Lung (tissue), 11 donors: ENCODE measurements at regions not wholly inside any gene's neighbourhood (a gene's known extent, or its start where the extent isn't known, plus 50 kb on each side); places are given as distances from the start of the nearest gene placed in this dataset.

Source experiments
- ATAC-seq: fragments of 200-7000 bp; cut with Tn5 transposase; one replicate; pipeline ENCODE4 v1.9.1; 2020; ENCODE audit warnings: moderate number of reproducible peaks; ENCODE audit not compliant: insufficient read depth, low FRiP score
- DNase-seq, 3 donors: peaks; one replicate each; pipeline ENCODE4 v3.0.0-alpha.2; 2013 to 2017
- H3K27ac ChIP-seq, 2 donors: one replicate each; pipeline ENCODE4 v1.5.1; 2013; ENCODE audit warnings: mild to moderate bottlenecking in 2 of 2, moderate library complexity in 2 of 2, control low read depth in 1 of 2, inconsistent platforms in 1 of 2, low read depth in 1 of 2, low read length in 1 of 2
- H3K27me3 ChIP-seq, 3 donors: one replicate each; pipeline ENCODE4 v1.5.1; 2013; ENCODE audit warnings: low read length in 2 of 3; ENCODE audit not compliant: control insufficient read depth in 3 of 3, insufficient read depth in 3 of 3
- H3K36me3 ChIP-seq, 4 donors: one replicate each; pipeline ENCODE4 v1.5.1; 2013; ENCODE audit warnings: low read length in 4 of 4, mild to moderate bottlenecking in 1 of 4, moderate library complexity in 1 of 4; ENCODE audit not compliant: control insufficient read depth in 4 of 4, insufficient read depth in 4 of 4
- H3K4me1 ChIP-seq, 5 donors: one replicate each; pipeline ENCODE4 v1.5.1; 2013; ENCODE audit warnings: low read length in 5 of 5, mild to moderate bottlenecking in 2 of 5, moderate library complexity in 1 of 5; ENCODE audit not compliant: control insufficient read depth in 5 of 5, insufficient read depth in 5 of 5
- H3K4me3 ChIP-seq: one replicate; pipeline ENCODE4 v1.5.1; 2013; ENCODE audit warnings: mild to moderate bottlenecking, control low read depth, moderate library complexity
- H3K9ac ChIP-seq, 2 donors: one replicate each; pipeline ENCODE4 v1.5.1; 2013; ENCODE audit warnings: low read length in 2 of 2, control low read depth in 1 of 2; ENCODE audit not compliant: insufficient read depth in 1 of 2
- H3K9me3 ChIP-seq, 4 donors: one replicate each; pipeline ENCODE4 v1.5.1; 2013; ENCODE audit warnings: low read length in 3 of 4, mild to moderate bottlenecking in 1 of 4, moderate library complexity in 1 of 4; ENCODE audit not compliant: control insufficient read depth in 4 of 4, insufficient read depth in 3 of 4
- CTCF ChIP-seq: IDR thresholded peaks from 2 replicates; pipeline ENCODE4 v1.5.1; 2012; ENCODE audit warnings: mild to moderate bottlenecking; ENCODE audit errors: control extremely low read depth, extremely low read depth
- WGBS, 2 donors: extraction: QIAGEN DNeasy Blood & Tissue Kit; methylation state at CpG; one replicate each; pipeline ENCODE4 v1.1.7; 2013; 5-methylcytosine and 5-hydroxymethylcytosine counted together
- donor health status: control.
- donor health status: control.
- donor health status: Bipolar disorder and iron deficiency.
- donor health status: healthy.
- donor health status: DM: yes; HTN: yes; CAD: no.

DNA sequence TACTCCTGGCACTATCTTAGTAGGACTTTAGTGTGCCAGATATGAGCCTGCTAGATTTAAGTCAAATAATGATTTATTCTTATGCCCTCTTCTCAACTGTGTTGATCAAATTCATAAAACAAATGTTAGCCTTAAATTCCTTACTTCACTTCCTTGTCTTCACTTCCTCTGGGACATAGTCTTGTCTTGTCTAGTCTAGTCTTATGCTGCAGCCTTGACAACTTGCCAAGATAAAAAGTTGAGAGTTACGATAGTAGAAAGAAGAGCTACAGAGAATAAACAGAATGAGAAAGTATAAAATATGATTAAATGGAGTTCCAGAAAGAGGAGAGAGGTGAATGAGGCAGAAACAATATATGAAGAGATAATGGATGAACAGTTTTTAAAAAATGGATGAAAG is 378.1 kb downstream of the DAD1 start:
- TF ChIP-seq CTCF: no peak
- no peak overlapping the region for H3K4me3 ChIP-seq
- no peak overlapping the region for H3K9ac ChIP-seq
- no peaks in the 10 kb centered on the region for H3K36me3 ChIP-seq
- no peaks in the 10 kb centered on the region for H3K27me3 ChIP-seq
- DNase-seq (no peak), ATAC-seq (no peak)
- H3K4me1 ChIP-seq: no peaks in the 10 kb centered on the region
- no peak overlapping the region for H3K27ac ChIP-seq
- no peaks in the 10 kb centered on the region for H3K9me3 ChIP-seq
- WGBS, 2 donors: 43 to 46% methylated on average over 1 of the region's 1 CpG

DNA sequence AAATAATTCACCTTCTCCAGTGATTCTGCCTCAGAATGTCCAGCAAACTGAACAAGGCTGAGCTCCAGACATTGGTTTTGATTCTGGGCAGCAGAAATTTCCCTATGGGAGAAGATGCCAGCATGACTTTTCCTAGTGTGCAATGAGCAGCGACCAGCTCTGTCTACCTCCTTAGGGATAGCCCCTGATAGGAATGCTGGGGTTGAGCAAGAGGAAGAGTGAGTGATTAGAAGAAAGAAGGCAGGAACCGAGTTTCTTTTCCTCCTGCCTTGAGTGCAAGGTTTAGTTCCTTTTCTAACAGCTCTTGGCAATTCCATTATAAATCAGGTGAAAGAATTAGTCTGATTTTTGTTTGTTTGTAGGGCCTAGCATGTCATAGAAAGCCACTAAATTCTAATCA is 379.0 kb downstream of the DAD1 start:
- peak overlapping the region in 1 of 2 donors; percentile 18 for H3K9ac ChIP-seq
- no peak for ATAC-seq
- H3K4me3 ChIP-seq: no peak overlapping the region
- H3K36me3 ChIP-seq: no peaks in the 10 kb centered on the region
- H3K9me3 ChIP-seq: no peaks in the 10 kb centered on the region
- 24 to 29% methylated on average over 2 of the region's 2 CpGs for WGBS, 2 donors
- no peak overlapping the region for H3K27ac ChIP-seq
- DNase-seq: no peak
- TF ChIP-seq CTCF: no peak
- no peaks in the 10 kb centered on the region for H3K4me1 ChIP-seq
- no peaks in the 10 kb centered on the region for H3K27me3 ChIP-seq

GRCh38 chr14:22203036-22203435 is 386.0 kb downstream of the DAD1 start:
- DNase-seq (no peak), ATAC-seq (no peak)
- WGBS, 2 donors: 84 to 93% methylated on average over 5 of the region's 5 CpGs
- Histone ChIP-seq H3K36me3 (no peaks in the 10 kb centered on the region), H3K27me3 (no peaks in the 10 kb centered on the region), H3K4me1 (no peaks in the 10 kb centered on the region), H3K27ac (no peak overlapping the region), H3K9me3 (peaks cover 0 to 7% (median 0%) of the 10 kb centered on the region in 4 donors), H3K9ac (no peak overlapping the region), H3K4me3 (no peak overlapping the region)
- no peak for TF ChIP-seq CTCF

- TF ChIP-seq CTCF: no peak
- 61 to 79% methylated on average over 2 of the region's 2 CpGs for WGBS, 2 donors
Observed at GRCh38 chr14:22202313-22202712, 386.7 kb downstream of the DAD1 start.

More at GRCh38 chr14:22202313-22202712, 386.7 kb downstream of the DAD1 start:
- H3K4me3 ChIP-seq: no peak overlapping the region
- H3K36me3 ChIP-seq: no peaks in the 10 kb centered on the region
- no peak for ATAC-seq
- DNase-seq: no peak
- H3K9me3 ChIP-seq: peaks cover 0 to 7% (median 0%) of the 10 kb centered on the region in 4 donors
- H3K27me3 ChIP-seq: no peaks in the 10 kb centered on the region
- H3K4me1 ChIP-seq: no peaks in the 10 kb centered on the region
- no peak overlapping the region for H3K27ac ChIP-seq
- no peak overlapping the region for H3K9ac ChIP-seq
